Hematopoietic multipotent progenitor cell (in vitro differentiated cells): ENCODE measurements at regions not wholly inside any gene's neighbourhood (a gene's known extent, or its start where the extent isn't known, plus 50 kb on each side); places are given as distances from the start of the nearest gene placed in this dataset.

Experiments used
- DNase-seq, 3 donors: peaks; one replicate each; pipeline ENCODE4 v3.0.0-alpha.2; 2011 to 2015; ENCODE audit warnings: low read depth in 2 of 3, low spot score in 2 of 3

DNA sequence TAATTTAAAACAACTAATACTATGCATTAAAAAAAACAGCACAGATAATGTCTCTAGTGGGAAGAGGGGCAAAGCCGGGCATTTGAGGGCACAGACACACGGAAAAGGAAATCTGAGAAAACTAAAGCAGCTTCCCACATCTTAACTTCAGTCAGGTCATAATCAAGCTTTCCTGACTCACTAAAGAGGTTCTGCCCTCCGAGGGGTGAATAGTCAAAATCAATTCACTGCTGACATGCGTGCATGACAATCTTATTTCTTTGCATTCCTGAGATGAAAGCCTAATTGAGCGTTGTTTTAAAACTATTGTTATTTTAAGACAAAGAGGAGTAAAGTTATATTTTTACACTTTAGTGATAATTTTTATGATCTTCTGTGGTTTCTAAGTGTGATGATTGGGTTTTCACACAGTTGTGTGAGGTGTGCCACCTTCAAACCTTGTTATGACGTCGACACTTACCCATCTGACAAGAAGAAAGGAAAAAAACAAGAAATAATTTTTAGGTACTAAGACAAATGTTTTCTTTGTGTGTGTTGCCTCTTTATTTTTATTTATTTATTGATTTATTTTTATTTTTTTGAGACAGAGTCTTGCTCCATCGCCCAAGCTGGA lies 90.9 kb downstream of the GATA6 start:
- no peak for DNase-seq

DNA sequence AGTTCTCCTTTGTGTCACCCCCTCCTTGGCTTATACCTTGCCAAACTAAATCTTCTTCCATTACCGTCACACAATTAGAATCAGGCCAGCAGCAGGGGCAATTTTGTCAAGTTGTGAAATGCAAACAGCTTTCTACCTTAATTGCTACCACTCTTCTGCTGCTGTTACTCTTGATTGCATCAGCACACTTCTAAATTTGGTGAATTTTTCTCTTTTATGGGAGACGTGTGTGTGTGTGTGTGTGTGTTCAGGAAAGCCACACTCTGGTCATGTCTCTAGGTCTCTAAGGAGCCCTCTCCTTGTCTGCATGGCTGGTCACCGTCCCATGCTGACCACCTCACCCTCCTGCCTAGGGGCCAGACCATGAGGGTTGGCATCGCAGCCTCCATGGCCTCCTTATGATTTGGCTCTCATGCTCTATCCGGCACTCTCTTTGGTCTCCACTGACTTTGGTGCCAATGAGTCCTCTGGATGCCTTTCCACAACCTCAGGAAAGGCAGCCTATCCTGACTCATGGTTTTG lies 87.7 kb downstream of the GATA6 start:
- DNase-seq = no peak

DNA sequence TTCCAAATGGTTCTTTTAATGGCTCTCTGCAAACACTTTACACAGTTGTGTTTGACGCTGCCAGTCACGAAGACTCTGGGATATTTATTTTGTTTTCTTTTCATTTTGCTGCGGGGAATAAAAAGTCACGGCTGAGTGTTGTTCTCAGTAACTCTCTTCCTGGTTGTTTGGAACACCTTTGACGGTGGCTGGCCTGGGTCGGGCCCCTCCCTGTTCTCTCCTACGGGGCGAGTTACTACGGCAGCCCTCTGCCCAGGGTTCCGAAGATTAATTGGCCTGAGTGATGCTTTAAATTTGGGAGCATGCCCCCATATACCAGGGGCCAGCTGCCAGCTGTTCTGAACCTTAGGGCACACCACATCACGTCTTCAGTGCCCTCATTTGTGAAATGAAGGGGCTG lies 84.7 kb downstream of the GATA6 start:
- no peak for DNase-seq

DNA sequence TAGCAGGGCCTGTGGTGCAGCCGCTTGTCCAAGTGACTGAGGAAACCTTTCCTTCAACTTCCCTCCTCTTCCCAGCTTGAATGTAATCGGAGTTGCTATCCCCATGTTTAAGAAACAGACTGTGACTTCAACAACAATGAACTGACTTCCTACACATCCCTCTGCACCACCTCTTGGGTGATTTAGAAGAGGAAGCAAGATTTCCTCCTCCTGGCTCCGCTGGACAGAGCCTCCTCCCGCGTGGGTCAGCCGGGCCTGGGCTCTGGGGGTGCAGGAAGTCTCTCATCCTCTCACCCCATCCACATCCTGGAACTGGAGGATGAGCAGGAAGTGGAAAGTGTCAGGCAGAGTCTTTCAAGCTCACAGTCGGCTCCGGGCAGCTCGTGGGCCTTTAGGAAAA lies 84.3 kb downstream of the GATA6 start:
- no peak for DNase-seq

DNA sequence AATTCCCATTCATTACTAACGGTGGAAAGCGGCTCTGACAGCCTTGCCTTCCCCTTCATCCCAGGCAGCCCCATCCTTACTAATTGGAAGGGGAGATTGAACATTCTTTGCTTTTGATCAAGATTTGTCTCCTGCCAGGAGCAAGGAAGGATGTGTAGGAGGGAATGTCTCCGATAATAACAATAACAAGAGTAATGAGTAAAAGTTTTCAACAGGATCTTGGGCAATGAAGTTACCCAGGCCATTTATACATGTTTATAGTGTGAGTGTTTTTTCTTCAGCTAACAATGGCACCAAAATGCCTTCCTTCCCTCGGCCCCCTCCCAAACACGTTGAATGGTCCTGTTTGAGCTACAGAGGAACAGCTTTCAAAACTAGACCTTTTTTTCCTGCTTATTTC lies 83.8 kb downstream of the GATA6 start:
- DNase-seq = no peak
